ENCODE measurements at regions not wholly inside any gene's neighbourhood (a gene's known extent, or its start where the extent isn't known, plus 50 kb on each side); places are given as distances from the start of the nearest gene placed in this dataset.

GRCh38 chr9:4382722-4383317 is 83.0 kb upstream of the GLIS3 start:
- TF ChIP-seq ZNF670 (tag by site-specific recombination; IDR thresholded peaks at IDR 0.05; ENCODE audit: low read depth) (no peak), ZNF416 (tag by site-specific recombination; IDR thresholded peaks at IDR 0.05) (no peak), PRDM4 (tag by site-specific recombination; IDR thresholded peaks at IDR 0.05) (no peak), ZNF274 (IDR thresholded peaks at IDR 0.05; ENCODE audit: low read length) (no peak), ZNF274 (tag by site-specific recombination; IDR thresholded peaks at IDR 0.05; ENCODE audit: borderline replicate concordance) (no peak)
- TF ChIP-seq, protein P1, sequence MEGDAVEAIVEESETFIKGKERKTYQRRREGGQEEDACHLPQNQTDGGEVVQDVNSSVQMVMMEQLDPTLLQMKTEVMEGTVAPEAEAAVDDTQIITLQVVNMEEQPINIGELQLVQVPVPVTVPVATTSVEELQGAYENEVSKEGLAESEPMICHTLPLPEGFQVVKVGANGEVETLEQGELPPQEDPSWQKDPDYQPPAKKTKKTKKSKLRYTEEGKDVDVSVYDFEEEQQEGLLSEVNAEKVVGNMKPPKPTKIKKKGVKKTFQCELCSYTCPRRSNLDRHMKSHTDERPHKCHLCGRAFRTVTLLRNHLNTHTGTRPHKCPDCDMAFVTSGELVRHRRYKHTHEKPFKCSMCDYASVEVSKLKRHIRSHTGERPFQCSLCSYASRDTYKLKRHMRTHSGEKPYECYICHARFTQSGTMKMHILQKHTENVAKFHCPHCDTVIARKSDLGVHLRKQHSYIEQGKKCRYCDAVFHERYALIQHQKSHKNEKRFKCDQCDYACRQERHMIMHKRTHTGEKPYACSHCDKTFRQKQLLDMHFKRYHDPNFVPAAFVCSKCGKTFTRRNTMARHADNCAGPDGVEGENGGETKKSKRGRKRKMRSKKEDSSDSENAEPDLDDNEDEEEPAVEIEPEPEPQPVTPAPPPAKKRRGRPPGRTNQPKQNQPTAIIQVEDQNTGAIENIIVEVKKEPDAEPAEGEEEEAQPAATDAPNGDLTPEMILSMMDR (tag by site-specific recombination; IDR thresholded peaks at IDR 0.05): peak; percentile 35; the same call in 1 of the 2 replicates
